ENCODE measurements at regions not wholly inside any gene's neighbourhood (a gene's known extent, or its start where the extent isn't known, plus 50 kb on each side); places are given as distances from the start of the nearest gene placed in this dataset.

GRCh38 chr2:10985260-10985659 is 73.5 kb downstream of the KCNF1 start:
- Histone ChIP-seq H3K36me3 (replicated peaks in 1 of 2; ENCODE audit: control insufficient read depth in 1 of 2, insufficient read depth in 2 of 2, low read length in 2 of 2) (no peaks in the 10 kb centered on the region), H3K9ac (ENCODE audit: insufficient read depth, low read length, poor library complexity, severe bottlenecking) (no peak overlapping the region), H3K79me2 (ENCODE audit: insufficient read depth, low read length) (no peaks in the 10 kb centered on the region), H3K4me1 (ENCODE audit: control insufficient read depth in 1 of 2, insufficient read depth in 2 of 2, low read length in 2 of 2) (no peaks in the 10 kb centered on the region), H3K4me3 (replicated peaks in 1 of 3; ENCODE audit: low read depth in 2 of 3, low read length in 3 of 3) (no peak overlapping the region), H3K9me3 (replicated peaks in 1 of 2; ENCODE audit: control insufficient read depth in 1 of 2, insufficient read depth in 1 of 2, low read length in 2 of 2) (no peaks in the 10 kb centered on the region), H3K27ac (ENCODE audit: low read depth in 1 of 2, low read length in 2 of 2) (no peak overlapping the region), H2AFZ (ENCODE audit: insufficient read depth, low read depth, low read length, poor library complexity, severe bottlenecking) (no peak overlapping the region), H3K4me2 (replicated peaks; ENCODE audit: extremely low read depth, low read length, poor library complexity, severe bottlenecking) (no peak overlapping the region), H4K20me1 (ENCODE audit: insufficient read depth, low read length) (no peaks in the 10 kb centered on the region), H3K27me3 (ENCODE audit: control insufficient read depth in 2 of 2, insufficient read depth in 2 of 2, low read length in 2 of 2) (no peaks in the 10 kb centered on the region)
- no peak for DNase-seq
- H3K9me3 Mint-ChIP-seq: peaks cover 0 to 5% (median 1%) of the 10 kb centered on the region in 7 donors
- H3K4me3 Mint-ChIP-seq: no peak overlapping the region
- no peaks in the 10 kb centered on the region for H3K4me1 Mint-ChIP-seq
- H3K27me3 Mint-ChIP-seq (ENCODE audit: low read depth in 3 of 3): peaks cover 2 to 4% (median 2%) of the 10 kb centered on the region in 3 donors
- 100% methylated on average over 3 of the region's 6 CpGs for WGBS (ENCODE audit: insufficient coverage)
- H3K36me3 Mint-ChIP-seq: no peaks in the 10 kb centered on the region
- intact Hi-C loops (cut with micrococcal nuclease): no loop called here
- no peak overlapping the region for H3K27ac Mint-ChIP-seq
- TF ChIP-seq CTCF (IDR thresholded peaks at IDR 0.05): no peak

- Histone ChIP-seq H3K4me2 (replicated peaks; ENCODE audit: extremely low read depth, low read length, poor library complexity, severe bottlenecking) (no peak overlapping the region), H3K9me3 (replicated peaks in 1 of 2; ENCODE audit: control insufficient read depth in 1 of 2, insufficient read depth in 1 of 2, low read length in 2 of 2) (no peaks in the 10 kb centered on the region), H3K9ac (ENCODE audit: insufficient read depth, low read length, poor library complexity, severe bottlenecking) (no peak overlapping the region), H3K27ac (ENCODE audit: low read depth in 1 of 2, low read length in 2 of 2) (no peak overlapping the region), H3K79me2 (ENCODE audit: insufficient read depth, low read length) (no peaks in the 10 kb centered on the region), H3K27me3 (ENCODE audit: control insufficient read depth in 2 of 2, insufficient read depth in 2 of 2, low read length in 2 of 2) (no peaks in the 10 kb centered on the region), H3K4me3 (replicated peaks in 1 of 3; ENCODE audit: low read depth in 2 of 3, low read length in 3 of 3) (no peak overlapping the region), H2AFZ (ENCODE audit: insufficient read depth, low read depth, low read length, poor library complexity, severe bottlenecking) (no peak overlapping the region), H3K4me1 (ENCODE audit: control insufficient read depth in 1 of 2, insufficient read depth in 2 of 2, low read length in 2 of 2) (no peaks in the 10 kb centered on the region), H4K20me1 (ENCODE audit: insufficient read depth, low read length) (no peaks in the 10 kb centered on the region), H3K36me3 (replicated peaks in 1 of 2; ENCODE audit: control insufficient read depth in 1 of 2, insufficient read depth in 2 of 2, low read length in 2 of 2) (no peaks in the 10 kb centered on the region)
- Mint-ChIP-seq H3K36me3 (no peaks in the 10 kb centered on the region), H3K4me1 (no peaks in the 10 kb centered on the region), H3K27ac (peak overlapping the region in 1 of 7 donors; percentile 20), H3K4me3 (no peak overlapping the region), H3K9me3 (peaks cover 0 to 5% (median 1%) of the 10 kb centered on the region in 7 donors), H3K27me3 (ENCODE audit: low read depth in 3 of 3) (peaks cover 2 to 4% (median 2%) of the 10 kb centered on the region in 3 donors)
- no peak for TF ChIP-seq CTCF (IDR thresholded peaks at IDR 0.05)
- intact Hi-C loops (cut with micrococcal nuclease): no loop called here
- no peak for DNase-seq
- WGBS (ENCODE audit: insufficient coverage): 95% methylated on average over 7 of the region's 9 CpGs
Measured at GRCh38 chr2:10985901-10986535, 74.3 kb downstream of the KCNF1 start.

Measured in CD14-positive monocyte (primary cell).